GM18507 (cell line): ENCODE measurements at regions not wholly inside any gene's neighbourhood (a gene's known extent, or its start where the extent isn't known, plus 50 kb on each side); places are given as distances from the start of the nearest gene placed in this dataset.

Experiments
- DNase-seq: peaks from one replicate; pipeline ENCODE4 v3.0.0; 2011; ENCODE audit warnings: low read depth; ENCODE audit not compliant: insufficient read length; ENCODE audit errors: extremely low spot score
- FAIRE-seq: peaks from 2 replicates; lab custom pipeline; 2011; peaks lifted over from hg19 to GRCh38; lab: Jason Lieb, UNC

- DNase-seq (no peak), FAIRE-seq (no peak)
These were observed 521.2 kb downstream of the ANKRD50 start for GRCh38 chr4:124191329-124191728.

- no peak for DNase-seq
- FAIRE-seq: no peak
These were observed 520.0 kb downstream of the ANKRD50 start for GRCh38 chr4:124192544-124192943.

DNA sequence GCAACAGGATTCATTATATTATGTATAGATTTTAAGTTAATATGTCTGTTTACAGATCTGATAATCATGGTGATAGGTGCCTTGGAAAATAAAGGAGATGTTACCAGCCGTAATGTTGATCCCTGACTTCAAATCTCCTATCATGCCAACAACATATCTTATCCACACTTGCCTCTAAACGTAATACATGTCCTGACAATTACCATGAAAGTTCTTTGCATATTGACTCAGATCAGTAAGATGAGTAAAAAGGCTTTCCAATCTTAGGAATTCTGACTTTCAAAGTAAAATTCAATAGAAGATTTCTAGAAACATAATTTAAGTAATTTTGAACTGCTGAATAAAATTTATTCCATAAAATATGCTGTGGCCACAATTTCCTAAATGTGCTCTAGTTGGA is 513.3 kb downstream of the ANKRD50 start:
- FAIRE-seq (no peak), DNase-seq (no peak)

DNA sequence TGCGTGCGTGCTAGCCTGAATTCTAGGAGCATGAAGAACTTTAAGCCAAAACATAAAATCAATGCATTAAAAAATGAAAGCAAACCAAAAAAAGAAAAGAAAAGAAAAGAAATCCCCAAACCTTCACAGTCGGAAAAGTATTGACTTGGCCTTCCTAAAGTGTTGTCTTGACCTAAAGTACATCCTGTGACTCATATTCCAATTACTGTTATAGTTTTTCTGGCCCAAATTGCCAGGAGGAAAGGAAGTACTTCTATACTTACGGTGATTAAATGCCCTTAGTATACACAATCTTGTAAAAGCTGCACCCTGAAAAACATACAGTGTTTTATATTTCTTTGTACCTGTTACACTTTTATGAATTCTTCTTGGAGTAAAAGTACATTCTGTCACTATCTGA is 512.8 kb downstream of the ANKRD50 start:
- FAIRE-seq: no peak

GRCh38 chr4:124201636-124202035 is 510.9 kb downstream of the ANKRD50 start:
- DNase-seq: no peak
- no peak for FAIRE-seq

More for the DNA sequence above, 512.8 kb downstream of the ANKRD50 start:
- no peak for DNase-seq

GRCh38 chr4:124202099-124202498 is 510.4 kb downstream of the ANKRD50 start:
- FAIRE-seq (no peak), DNase-seq (no peak)

- no peak for FAIRE-seq
These were observed 508.8 kb downstream of the ANKRD50 start for GRCh38 chr4:124203613-124204238.

DNA sequence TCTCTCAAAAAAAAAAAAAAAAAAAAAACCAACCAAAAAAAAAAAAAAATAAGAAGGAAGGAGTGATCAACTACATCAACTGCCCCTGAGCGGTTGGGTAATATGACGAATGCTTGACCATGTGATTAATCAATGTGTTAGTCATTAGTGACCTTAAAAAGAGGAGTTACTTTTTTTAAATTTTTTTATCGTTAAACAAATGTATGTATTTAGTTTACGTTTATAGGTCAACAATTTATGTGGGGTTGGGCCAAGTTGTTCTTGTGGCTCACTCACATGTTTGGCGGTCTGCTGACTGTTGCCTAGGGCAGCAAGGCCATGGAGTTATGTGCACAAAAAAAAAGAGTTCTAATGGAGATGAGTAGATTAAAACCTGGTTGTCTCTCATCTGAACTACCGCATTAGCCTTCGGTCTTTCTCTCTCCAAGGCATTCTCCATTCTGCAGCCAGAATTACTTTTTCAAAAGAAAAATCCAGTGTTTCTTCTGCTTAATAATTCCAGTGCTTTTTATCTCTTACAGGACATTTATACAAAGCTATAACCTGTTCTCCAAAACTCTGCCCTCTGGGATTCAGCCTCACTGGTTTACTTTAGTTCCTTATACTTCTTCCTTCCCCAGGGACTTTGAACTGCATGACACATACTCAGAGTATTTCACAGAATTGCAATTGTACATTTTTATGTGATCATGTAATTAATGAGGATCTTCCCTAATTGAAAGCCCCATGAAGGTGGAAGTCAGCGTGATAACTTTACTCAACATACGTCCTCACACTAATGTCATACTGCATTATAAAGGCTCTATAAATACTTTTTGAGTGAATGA is 505.5 kb downstream of the ANKRD50 start:
- DNase-seq: no peak
- no peak for FAIRE-seq

More at GRCh38 chr4:124203613-124204238, 508.8 kb downstream of the ANKRD50 start:
- DNase-seq: no peak

DNA sequence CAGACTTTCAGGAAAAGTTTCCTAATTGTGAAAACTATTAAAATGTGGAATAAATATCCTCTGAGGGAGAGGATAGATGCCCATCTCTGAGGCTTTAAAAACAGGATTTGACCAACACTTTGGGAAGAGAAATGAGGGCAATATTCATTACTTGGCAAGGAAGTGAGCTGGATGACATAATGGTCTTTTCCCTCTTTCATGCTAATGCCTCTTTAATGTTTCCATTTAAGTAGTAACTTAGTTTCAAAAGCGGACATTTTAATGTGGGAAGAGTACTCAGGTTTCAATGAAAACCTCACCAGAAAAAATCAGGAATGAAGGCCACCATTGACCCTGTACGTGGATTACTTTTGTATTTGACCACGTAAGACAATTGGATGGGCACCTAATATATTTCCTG is 503.3 kb downstream of the ANKRD50 start:
- DNase-seq (no peak), FAIRE-seq (no peak)

DNA sequence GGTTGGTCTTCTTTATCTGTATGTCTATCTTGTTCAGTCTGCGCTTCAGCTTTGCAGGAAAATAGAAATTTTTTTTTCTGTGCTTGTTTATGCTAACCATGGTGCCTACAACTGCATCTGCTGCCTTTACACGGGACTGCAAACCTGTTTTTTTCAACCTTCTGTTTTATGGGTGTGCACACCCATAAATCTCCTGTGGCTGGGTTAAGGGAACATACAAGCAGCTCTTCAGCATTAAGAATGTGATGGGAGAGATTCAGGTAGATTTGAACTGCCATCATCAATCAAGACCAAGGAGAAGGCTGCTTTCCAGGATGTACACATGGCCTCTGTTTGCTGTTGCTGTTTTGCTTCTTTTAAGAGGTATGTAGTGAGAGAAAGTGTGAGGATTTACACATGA is 502.9 kb downstream of the ANKRD50 start:
- DNase-seq (no peak), FAIRE-seq (no peak)

GRCh38 chr4:124210746-124211145 is 501.8 kb downstream of the ANKRD50 start:
- no peak for FAIRE-seq

GRCh38 chr4:124212815-124213630 is 499.5 kb downstream of the ANKRD50 start:
- DNase-seq (no peak), FAIRE-seq (no peak)

More at GRCh38 chr4:124210746-124211145, 501.8 kb downstream of the ANKRD50 start:
- DNase-seq: no peak

DNA sequence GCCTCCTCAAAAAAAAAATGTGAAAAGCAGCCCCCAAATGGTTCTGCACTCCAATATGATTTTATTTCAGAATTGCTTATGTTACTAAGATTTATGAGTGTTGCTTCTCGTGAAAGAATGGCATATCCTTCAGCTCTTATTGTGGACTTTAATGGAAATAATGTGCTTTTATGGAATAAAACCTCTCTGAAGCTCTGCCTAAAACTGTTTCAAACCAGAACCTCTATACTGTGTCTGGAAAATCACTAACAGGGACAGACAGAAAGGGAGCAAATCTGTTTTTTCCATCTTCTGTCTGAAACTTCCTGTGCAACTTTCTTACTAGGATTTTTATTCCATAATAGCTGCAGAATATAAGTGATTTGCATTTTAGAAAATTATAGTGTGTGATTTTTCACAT is 493.1 kb downstream of the ANKRD50 start:
- FAIRE-seq (no peak), DNase-seq (no peak)

GRCh38 chr4:124224256-124224655 is 488.3 kb downstream of the ANKRD50 start:
- FAIRE-seq (no peak), DNase-seq (no peak)

- no peak for DNase-seq
- no peak for FAIRE-seq
These were observed 484.6 kb downstream of the ANKRD50 start for GRCh38 chr4:124227981-124228380.

DNA sequence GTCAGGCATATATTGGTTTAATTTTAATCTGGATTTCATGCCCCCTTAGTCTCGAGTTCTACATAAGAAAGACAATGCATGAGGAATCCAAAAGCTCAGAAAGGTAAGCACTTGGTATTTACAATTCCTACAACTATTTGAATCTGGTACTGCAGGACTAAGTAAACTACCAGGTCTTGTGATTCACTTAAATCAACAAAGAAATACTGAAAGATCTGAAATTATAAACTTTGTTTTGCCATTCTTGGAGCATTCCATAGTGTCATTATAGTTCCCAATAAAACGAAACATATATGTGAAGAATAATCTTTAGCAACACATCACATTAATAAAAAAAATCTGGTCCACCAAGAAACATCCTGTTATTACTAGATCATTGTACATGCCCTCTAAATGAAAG is 482.3 kb downstream of the ANKRD50 start:
- FAIRE-seq (no peak), DNase-seq (no peak)

GRCh38 chr4:124234771-124235170 is 477.8 kb downstream of the ANKRD50 start:
- DNase-seq (no peak), FAIRE-seq (no peak)

DNA sequence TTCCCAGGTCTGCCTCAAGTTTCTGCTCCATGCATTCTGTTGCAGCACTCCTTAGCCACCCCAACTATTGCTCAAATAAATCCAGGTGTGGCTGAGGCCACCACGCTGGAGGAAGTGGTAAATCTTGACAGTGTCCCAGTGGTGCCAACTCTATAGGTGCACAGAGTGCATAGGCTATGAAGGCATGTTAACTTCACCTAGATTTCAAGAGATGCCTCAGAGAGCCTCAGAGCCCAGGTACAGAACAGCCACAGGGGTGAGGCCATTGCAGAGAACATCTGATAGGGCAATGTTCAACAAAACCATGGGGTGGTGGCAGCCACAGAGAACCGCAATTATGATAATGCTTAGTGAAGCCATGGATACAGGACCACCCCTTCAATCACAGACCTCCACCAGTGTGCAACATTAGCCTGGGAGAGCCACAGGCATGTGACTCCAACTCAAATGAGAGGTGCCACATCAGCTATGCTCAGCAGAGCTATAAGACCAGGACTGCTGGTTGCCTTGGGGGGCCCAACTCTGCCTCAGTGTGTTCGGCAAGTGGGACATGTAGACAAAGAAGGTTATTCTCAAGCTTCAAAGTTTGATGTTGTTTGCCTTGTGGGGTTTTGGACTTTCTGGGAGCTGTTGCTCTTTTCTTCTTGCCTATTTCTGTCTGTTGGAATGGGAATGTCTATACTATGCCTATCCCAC is 468.7 kb downstream of the ANKRD50 start:
- no peak for DNase-seq
- no peak for FAIRE-seq

DNA sequence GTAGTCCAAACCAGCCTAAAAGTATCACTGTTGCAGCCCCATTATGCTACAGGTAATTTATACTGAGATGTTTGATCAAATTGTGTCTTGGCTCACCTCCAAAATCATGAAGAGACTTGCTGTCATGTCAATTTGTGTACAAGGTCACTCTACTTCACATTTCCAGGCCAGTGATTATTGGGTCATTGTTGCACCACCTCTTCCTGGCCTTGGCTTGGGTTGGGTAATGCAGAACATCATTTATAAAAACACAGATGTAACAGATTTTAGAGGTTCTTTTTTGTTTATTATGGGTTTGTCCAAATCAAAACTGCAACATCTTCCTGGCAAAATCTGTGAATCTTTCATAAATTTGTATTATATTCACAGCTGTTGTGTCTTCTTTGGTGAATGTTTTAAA is 459.5 kb downstream of the ANKRD50 start:
- FAIRE-seq: no peak
- no peak for DNase-seq
